ENCODE measurements at regions not wholly inside any gene's neighbourhood (a gene's known extent, or its start where the extent isn't known, plus 50 kb on each side); places are given as distances from the start of the nearest gene placed in this dataset.
"Not testable (repeated sequence)": the region's sequence is repeated elsewhere in the genome, so short reads cannot be mapped to it uniquely, and the experiment has no call there.

- Mint-ChIP-seq H3K4me1 (ENCODE audit: low read depth) (no peaks in the 10 kb centered on the region), H3K9me3 (peaks cover 24% of the 10 kb centered on the region), H3K36me3 (ENCODE audit: low read depth) (no peaks in the 10 kb centered on the region)
These were observed 1568.3 kb upstream of the PRR20A start for GRCh38 chr13:55572408-55572807.

GRCh38 chr13:55572862-55573261, 1567.9 kb upstream of the PRR20A start:
- no peaks in the 10 kb centered on the region for H3K27me3 Mint-ChIP-seq (ENCODE audit: low read depth)
- DNase-seq (ENCODE audit: low spot score), result no peak
- no peaks in the 10 kb centered on the region for H3K36me3 Mint-ChIP-seq (ENCODE audit: low read depth)
- H3K27ac Mint-ChIP-seq, result no peak overlapping the region
- no peaks in the 10 kb centered on the region for H3K4me1 Mint-ChIP-seq (ENCODE audit: low read depth)
- H3K9me3 Mint-ChIP-seq, result peaks cover 27% of the 10 kb centered on the region
- no peak overlapping the region for H3K4me3 Mint-ChIP-seq

More at GRCh38 chr13:55572408-55572807, 1568.3 kb upstream of the PRR20A start:
- Mint-ChIP-seq H3K4me3 (no peak overlapping the region), H3K27me3 (ENCODE audit: low read depth) (no peaks in the 10 kb centered on the region), H3K27ac (no peak overlapping the region)
- no peak for DNase-seq (ENCODE audit: low spot score)

GRCh38 chr13:55573565-55573964, 1567.2 kb upstream of the PRR20A start:
- Mint-ChIP-seq H3K9me3 (peaks cover 26% of the 10 kb centered on the region), H3K4me1 (ENCODE audit: low read depth) (no peaks in the 10 kb centered on the region), H3K36me3 (ENCODE audit: low read depth) (no peaks in the 10 kb centered on the region), H3K27ac (no peak overlapping the region), H3K27me3 (ENCODE audit: low read depth) (no peaks in the 10 kb centered on the region), H3K4me3 (no peak overlapping the region)
- no peak for DNase-seq (ENCODE audit: low spot score)

- Mint-ChIP-seq H3K9me3 (peaks cover 33% of the 10 kb centered on the region), H3K36me3 (ENCODE audit: low read depth) (no peaks in the 10 kb centered on the region), H3K27me3 (ENCODE audit: low read depth) (no peaks in the 10 kb centered on the region), H3K27ac (no peak overlapping the region), H3K4me1 (ENCODE audit: low read depth) (no peaks in the 10 kb centered on the region), H3K4me3 (no peak overlapping the region)
- DNase-seq (ENCODE audit: low spot score), result no peak
These were observed 1564.3 kb upstream of the PRR20A start for GRCh38 chr13:55576389-55576788.

- no peaks in the 10 kb centered on the region for H3K36me3 Mint-ChIP-seq (ENCODE audit: low read depth)
- DNase-seq (ENCODE audit: low spot score), result no peak
These were observed 1563.5 kb upstream of the PRR20A start for GRCh38 chr13:55577082-55577846.

GRCh38 chr13:55577847-55578210, 1562.9 kb upstream of the PRR20A start:
- H3K27ac Mint-ChIP-seq, result no peak overlapping the region
- H3K36me3 Mint-ChIP-seq (ENCODE audit: low read depth), result no peaks in the 10 kb centered on the region
- no peaks in the 10 kb centered on the region for H3K27me3 Mint-ChIP-seq (ENCODE audit: low read depth)
- no peaks in the 10 kb centered on the region for H3K4me1 Mint-ChIP-seq (ENCODE audit: low read depth)
- DNase-seq (ENCODE audit: low spot score), result no peak
- H3K4me3 Mint-ChIP-seq, result no peak overlapping the region
- peaks cover 28% of the 10 kb centered on the region for H3K9me3 Mint-ChIP-seq

More at GRCh38 chr13:55577082-55577846, 1563.5 kb upstream of the PRR20A start:
- Mint-ChIP-seq H3K27ac (no peak overlapping the region), H3K4me1 (ENCODE audit: low read depth) (no peaks in the 10 kb centered on the region), H3K9me3 (peaks cover 29% of the 10 kb centered on the region), H3K27me3 (ENCODE audit: low read depth) (no peaks in the 10 kb centered on the region), H3K4me3 (no peak overlapping the region)

- H3K27ac Mint-ChIP-seq; H3K27me3 Mint-ChIP-seq (ENCODE audit: low read depth); H3K4me1 Mint-ChIP-seq (ENCODE audit: low read depth); H3K36me3 Mint-ChIP-seq (ENCODE audit: low read depth); H3K4me3 Mint-ChIP-seq; DNase-seq (ENCODE audit: low spot score): not testable (repeated sequence)
- H3K9me3 Mint-ChIP-seq, result peaks cover 44% of the 10 kb centered on the region
These were observed 1558.4 kb upstream of the PRR20A start for GRCh38 chr13:55582294-55582693.

- H3K27me3 Mint-ChIP-seq (ENCODE audit: low read depth), result no peaks in the 10 kb centered on the region
- no peaks in the 10 kb centered on the region for H3K4me1 Mint-ChIP-seq (ENCODE audit: low read depth)
- H3K4me3 Mint-ChIP-seq, result no peak overlapping the region
- H3K36me3 Mint-ChIP-seq (ENCODE audit: low read depth), result no peaks in the 10 kb centered on the region
- no peak for DNase-seq (ENCODE audit: low spot score)
- peaks cover 43% of the 10 kb centered on the region for H3K9me3 Mint-ChIP-seq
- H3K27ac Mint-ChIP-seq, result no peak overlapping the region
These were observed 1556.6 kb upstream of the PRR20A start for GRCh38 chr13:55583953-55584593.

- no peak for DNase-seq (ENCODE audit: low spot score)
- H3K4me1 Mint-ChIP-seq (ENCODE audit: low read depth), result no peaks in the 10 kb centered on the region
- no peak overlapping the region for H3K4me3 Mint-ChIP-seq
- no peaks in the 10 kb centered on the region for H3K27me3 Mint-ChIP-seq (ENCODE audit: low read depth)
- no peaks in the 10 kb centered on the region for H3K36me3 Mint-ChIP-seq (ENCODE audit: low read depth)
- H3K9me3 Mint-ChIP-seq, result peaks cover 9% of the 10 kb centered on the region
- no peak overlapping the region for H3K27ac Mint-ChIP-seq
These were observed 1537.9 kb upstream of the PRR20A start for GRCh38 chr13:55602784-55603183.

- no peaks in the 10 kb centered on the region for H3K36me3 Mint-ChIP-seq (ENCODE audit: low read depth)
These were observed 1534.6 kb upstream of the PRR20A start for GRCh38 chr13:55606045-55606665.

GRCh38 chr13:55613429-55614187, 1527.1 kb upstream of the PRR20A start:
- Mint-ChIP-seq H3K36me3 (ENCODE audit: low read depth) (no peaks in the 10 kb centered on the region), H3K9me3 (peaks cover 24% of the 10 kb centered on the region), H3K4me1 (ENCODE audit: low read depth) (no peaks in the 10 kb centered on the region), H3K27me3 (ENCODE audit: low read depth) (no peaks in the 10 kb centered on the region), H3K4me3 (no peak overlapping the region), H3K27ac (no peak overlapping the region)
- no peak for DNase-seq (ENCODE audit: low spot score)

More at GRCh38 chr13:55606045-55606665, 1534.6 kb upstream of the PRR20A start:
- H3K4me1 Mint-ChIP-seq (ENCODE audit: low read depth), result no peaks in the 10 kb centered on the region
- H3K27me3 Mint-ChIP-seq (ENCODE audit: low read depth), result no peaks in the 10 kb centered on the region
- H3K27ac Mint-ChIP-seq, result no peak overlapping the region
- H3K4me3 Mint-ChIP-seq, result no peak overlapping the region
- H3K9me3 Mint-ChIP-seq, result peaks cover 16% of the 10 kb centered on the region
- no peak for DNase-seq (ENCODE audit: low spot score)

GRCh38 chr13:55615081-55615480, 1525.6 kb upstream of the PRR20A start:
- Mint-ChIP-seq H3K36me3 (ENCODE audit: low read depth) (no peaks in the 10 kb centered on the region), H3K27ac (no peak overlapping the region), H3K4me3 (no peak overlapping the region), H3K4me1 (ENCODE audit: low read depth) (no peaks in the 10 kb centered on the region), H3K9me3 (peaks cover 21% of the 10 kb centered on the region), H3K27me3 (ENCODE audit: low read depth) (no peaks in the 10 kb centered on the region)
- DNase-seq (ENCODE audit: low spot score), result no peak

GRCh38 chr13:55617241-55617640, 1523.5 kb upstream of the PRR20A start:
- Mint-ChIP-seq H3K4me3 (no peak overlapping the region), H3K27ac (no peak overlapping the region), H3K4me1 (ENCODE audit: low read depth) (no peaks in the 10 kb centered on the region), H3K27me3 (ENCODE audit: low read depth) (no peaks in the 10 kb centered on the region), H3K9me3 (peaks cover 22% of the 10 kb centered on the region), H3K36me3 (ENCODE audit: low read depth) (no peaks in the 10 kb centered on the region)
- DNase-seq (ENCODE audit: low spot score), result no peak

- DNase-seq (ENCODE audit: low spot score), result no peak
- Mint-ChIP-seq H3K27me3 (ENCODE audit: low read depth) (no peaks in the 10 kb centered on the region), H3K36me3 (ENCODE audit: low read depth) (no peaks in the 10 kb centered on the region), H3K9me3 (peaks cover 64% of the 10 kb centered on the region), H3K27ac (no peak overlapping the region), H3K4me3 (no peak overlapping the region), H3K4me1 (ENCODE audit: low read depth) (no peaks in the 10 kb centered on the region)
These were observed 1513.5 kb upstream of the PRR20A start for GRCh38 chr13:55627221-55627620.

Measured in T-helper 2 cell treated with Interferon-gamma antibody and Interleukin-4, amounts not matched to agents 5 μg/mL and 100 μg/mL, for 36 hours (primary cell).